A673 (cell line): ENCODE measurements at regions not wholly inside any gene's neighbourhood (a gene's known extent, or its start where the extent isn't known, plus 50 kb on each side); places are given as distances from the start of the nearest gene placed in this dataset.

Experiments
- CTCF ChIP-seq: fragments of 300-800, 200-600 bp; sonication (generic); conservative IDR thresholded peaks from 2 replicates; pipeline ENCODE4 v1.5.1; 2017; ENCODE audit warnings: low read depth, mild to moderate bottlenecking, antibody characterized with exemption, low read length, moderate library complexity, mixed read lengths
- EZH2 ChIP-seq: fragments of 200-600 bp; sonication (generic); IDR thresholded peaks from 2 replicates; pipeline ENCODE4 v1.6.1; 2017; ENCODE audit warnings: borderline replicate concordance, low read depth, mild to moderate bottlenecking, mixed read lengths, antibody characterized with exemption, low read length; ENCODE audit not compliant: poor library complexity, severe bottlenecking

DNA sequence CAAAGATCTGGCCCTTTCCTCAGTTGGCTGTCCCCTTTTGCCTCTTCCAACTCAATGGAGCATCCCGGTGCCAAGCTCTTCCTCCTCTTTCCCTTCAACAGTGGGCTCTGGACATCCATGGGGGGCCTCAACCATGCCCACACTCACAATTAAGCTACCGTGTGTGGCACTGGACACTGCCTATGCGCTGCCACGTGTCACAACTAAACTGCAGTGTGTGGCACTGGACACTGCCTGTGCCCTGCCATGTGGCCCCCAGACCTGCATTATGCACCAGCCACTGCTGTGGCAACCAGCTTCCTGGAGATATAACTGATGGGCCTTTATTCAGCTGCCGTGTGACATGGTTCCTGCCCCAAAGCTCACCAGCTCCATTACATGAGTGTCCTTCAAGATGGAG lies 179.1 kb downstream of the KCNA5 start:
- no peak for TF ChIP-seq EZH2
- no peak for TF ChIP-seq CTCF
